Mucosa of descending colon (tissue), 3 donors: ENCODE measurements at regions not wholly inside any gene's neighbourhood (a gene's known extent, or its start where the extent isn't known, plus 50 kb on each side); places are given as distances from the start of the nearest gene placed in this dataset.

ENCODE experiments used
- ATAC-seq: fragments of 200-7000 bp; cut with Tn5 transposase; one replicate; pipeline ENCODE4 v1.9.1; 2020; ENCODE audit warnings: mild to moderate bottlenecking, moderate library complexity
- DNase-seq, 3 donors: peaks; one replicate each; pipeline ENCODE4 v3.0.0-alpha.2; 2020
- H3K36me3 ChIP-seq: fragments of 200-600 bp; one replicate; pipeline ENCODE4 v1.8.0; 2021; ENCODE audit warnings: low read depth, mild to moderate bottlenecking
- H3K4me1 ChIP-seq: fragments of 200-600 bp; one replicate; pipeline ENCODE4 v1.8.0; 2021; ENCODE audit warnings: low read depth, mild to moderate bottlenecking
- H3K4me3 ChIP-seq: fragments of 200-600 bp; one replicate; pipeline ENCODE4 v1.8.0; 2021; ENCODE audit warnings: mild to moderate bottlenecking
- H3K9me3 ChIP-seq: fragments of 200-600 bp; one replicate; pipeline ENCODE4 v1.8.0; 2021; ENCODE audit warnings: mild to moderate bottlenecking
- intact Hi-C, 2 donors: fragments of 100-400 bp; cut with DNase I in 1 of 2; cut with micrococcal nuclease in 1 of 2; formaldehyde crosslinking; loops; one replicate each; pipeline versions ENCODE4 v1.11.0 to v1.11.1; 2022; cut with DNase I, micrococcal nuclease
- TF ChIP-seq, protein P1 (sequence below): fragments of 200-600 bp; IDR thresholded peaks from one replicate; pipeline ENCODE4 v1.8.0; 2022; ENCODE audit warnings: antibody characterized with exemption, mild to moderate bottlenecking
- donor health status: DM: no; HTN: no; CAD: no; lungs with moderate emphysema.
- donor health status: DM: no; HTN: no; CAD: no.
- donor health status: DM: no; HTN: yes; CAD: no.

DNA sequence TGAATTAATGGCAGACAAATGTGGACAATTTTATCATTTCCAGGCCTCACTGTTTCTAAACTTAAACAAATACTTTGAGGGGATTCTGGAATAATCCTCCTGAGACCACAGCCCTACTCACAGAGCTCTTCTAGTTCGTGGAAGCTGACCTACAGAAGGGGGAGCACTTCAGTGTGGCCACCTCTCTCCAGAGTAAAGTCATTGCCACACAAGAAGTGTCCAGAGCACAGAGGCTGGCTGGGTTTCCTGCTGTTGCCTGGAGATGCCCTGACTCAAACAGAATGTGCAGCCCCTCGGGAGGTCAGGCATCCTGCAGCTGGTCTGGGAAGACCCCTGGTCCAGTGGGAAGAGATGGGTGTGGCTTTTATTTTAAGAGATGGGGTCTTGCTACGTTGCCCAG lies 110.9 kb downstream of the QRSL1 start:
- H3K9me3 ChIP-seq, result peaks cover 9% of the 10 kb centered on the region
- ATAC-seq (no peak), DNase-seq (no peak)
- TF ChIP-seq, protein P1, sequence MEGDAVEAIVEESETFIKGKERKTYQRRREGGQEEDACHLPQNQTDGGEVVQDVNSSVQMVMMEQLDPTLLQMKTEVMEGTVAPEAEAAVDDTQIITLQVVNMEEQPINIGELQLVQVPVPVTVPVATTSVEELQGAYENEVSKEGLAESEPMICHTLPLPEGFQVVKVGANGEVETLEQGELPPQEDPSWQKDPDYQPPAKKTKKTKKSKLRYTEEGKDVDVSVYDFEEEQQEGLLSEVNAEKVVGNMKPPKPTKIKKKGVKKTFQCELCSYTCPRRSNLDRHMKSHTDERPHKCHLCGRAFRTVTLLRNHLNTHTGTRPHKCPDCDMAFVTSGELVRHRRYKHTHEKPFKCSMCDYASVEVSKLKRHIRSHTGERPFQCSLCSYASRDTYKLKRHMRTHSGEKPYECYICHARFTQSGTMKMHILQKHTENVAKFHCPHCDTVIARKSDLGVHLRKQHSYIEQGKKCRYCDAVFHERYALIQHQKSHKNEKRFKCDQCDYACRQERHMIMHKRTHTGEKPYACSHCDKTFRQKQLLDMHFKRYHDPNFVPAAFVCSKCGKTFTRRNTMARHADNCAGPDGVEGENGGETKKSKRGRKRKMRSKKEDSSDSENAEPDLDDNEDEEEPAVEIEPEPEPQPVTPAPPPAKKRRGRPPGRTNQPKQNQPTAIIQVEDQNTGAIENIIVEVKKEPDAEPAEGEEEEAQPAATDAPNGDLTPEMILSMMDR, result no peak
- H3K4me1 ChIP-seq, result peaks cover 10% of the 10 kb centered on the region
- intact Hi-C loops, result no loop called here
- no peaks in the 10 kb centered on the region for H3K36me3 ChIP-seq
- no peak overlapping the region for H3K4me3 ChIP-seq

DNA sequence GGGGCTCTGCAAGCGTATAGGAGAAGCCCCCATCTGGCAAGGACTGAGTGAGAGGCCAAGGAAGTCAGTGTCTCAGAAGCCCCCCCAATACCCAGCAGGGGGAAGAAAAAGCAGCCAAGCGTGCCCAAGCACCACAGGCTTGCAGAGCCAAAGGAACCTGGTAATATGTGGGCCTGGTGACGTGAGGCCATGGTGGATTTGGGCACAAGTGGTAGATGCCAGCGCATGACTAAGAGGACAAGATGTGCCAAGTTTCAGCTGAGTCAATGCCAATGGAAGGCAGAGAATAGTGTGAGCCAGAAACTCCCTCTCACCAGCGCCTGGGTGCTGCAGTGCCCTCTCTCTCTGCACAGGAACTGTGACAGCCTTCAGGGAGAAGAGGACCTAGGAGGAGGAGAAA lies 110.0 kb downstream of the QRSL1 start:
- intact Hi-C loops, result no loop called here
- TF ChIP-seq, protein P1, result no peak
- DNase-seq (peak in 1 of 3 donors; percentile 23), ATAC-seq (peak; percentile 34)
- peaks cover under 1% of the 10 kb centered on the region for H3K4me1 ChIP-seq
- no peaks in the 10 kb centered on the region for H3K36me3 ChIP-seq
- H3K4me3 ChIP-seq, result no peak overlapping the region
- H3K9me3 ChIP-seq, result peaks cover 9% of the 10 kb centered on the region

DNA sequence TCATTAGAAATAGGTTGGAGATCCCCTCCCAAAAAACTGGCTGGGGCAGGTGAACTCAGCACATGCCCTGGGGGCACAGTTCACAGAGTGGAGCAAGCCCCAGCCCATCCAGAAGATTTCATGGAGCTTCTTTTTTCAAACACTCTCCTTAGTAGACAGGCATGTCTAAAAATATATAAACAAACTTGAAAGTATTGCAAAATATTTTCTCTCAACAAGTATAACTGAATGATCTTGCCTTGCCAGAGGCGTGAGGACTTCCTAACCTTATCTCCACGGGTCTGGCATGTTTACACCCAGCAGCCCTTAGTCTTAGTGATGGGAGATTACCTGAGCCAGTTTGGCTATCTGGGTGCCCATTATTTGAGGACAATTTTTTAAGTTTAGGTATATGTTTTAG lies 107.1 kb downstream of the QRSL1 start:
- H3K9me3 ChIP-seq, result peaks cover 9% of the 10 kb centered on the region
- no peaks in the 10 kb centered on the region for H3K36me3 ChIP-seq
- TF ChIP-seq, protein P1, result no peak
- H3K4me1 ChIP-seq, result peaks cover 14% of the 10 kb centered on the region
- no peak overlapping the region for H3K4me3 ChIP-seq
- intact Hi-C loops, result no loop called here
- no peak for ATAC-seq
- DNase-seq, result no peak

DNA sequence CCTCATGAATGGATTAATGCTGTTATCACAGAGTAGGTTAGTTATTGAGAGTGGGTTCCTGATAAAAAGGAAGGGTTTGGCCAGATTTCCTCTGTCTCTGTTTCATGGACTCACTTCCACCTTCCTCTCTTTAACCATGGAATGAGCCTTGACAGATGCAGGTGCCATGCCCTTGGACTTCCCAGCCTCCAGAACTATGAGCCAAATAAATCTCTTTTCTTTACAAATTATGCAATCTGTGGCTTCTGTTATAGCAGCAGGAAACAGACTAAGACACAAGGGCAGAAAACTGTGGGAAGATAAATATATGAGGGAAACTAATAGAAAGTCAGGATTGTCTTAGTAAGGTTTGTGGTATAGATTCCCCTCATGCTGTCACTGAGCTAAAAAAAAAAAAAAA lies 106.5 kb downstream of the QRSL1 start:
- no peaks in the 10 kb centered on the region for H3K36me3 ChIP-seq
- DNase-seq, result no peak
- H3K9me3 ChIP-seq, result peaks cover 9% of the 10 kb centered on the region
- intact Hi-C loops, result no loop called here
- ATAC-seq, result no peak
- TF ChIP-seq, protein P1, result no peak
- H3K4me1 ChIP-seq, result peaks cover 14% of the 10 kb centered on the region
- H3K4me3 ChIP-seq, result no peak overlapping the region

DNA sequence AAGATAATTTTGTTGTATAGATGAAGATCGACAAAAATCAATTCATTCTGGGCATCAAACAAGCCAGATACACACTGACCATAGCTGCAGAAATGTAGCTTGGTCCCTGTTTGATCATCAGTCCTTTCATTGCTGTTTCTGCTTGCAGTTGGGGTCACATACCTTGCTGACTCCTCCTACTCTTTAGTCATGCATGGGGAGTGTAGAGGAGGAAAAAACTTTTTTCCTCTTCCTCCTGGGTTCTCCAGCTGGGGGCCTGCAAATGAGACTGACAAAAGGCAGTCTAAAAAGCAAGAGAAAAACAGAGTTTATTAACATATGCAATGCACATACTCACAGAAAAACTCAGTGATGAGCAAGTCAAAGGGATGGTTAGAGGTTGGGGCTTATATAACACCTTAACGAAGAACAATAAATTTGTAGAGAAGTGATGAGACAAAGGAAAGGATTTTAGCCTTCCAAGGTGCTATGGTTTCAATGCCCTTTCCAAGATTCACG lies 105.8 kb downstream of the QRSL1 start:
- Histone ChIP-seq H3K36me3 (no peaks in the 10 kb centered on the region), H3K4me1 (peaks cover 14% of the 10 kb centered on the region), H3K9me3 (peaks cover 9% of the 10 kb centered on the region), H3K4me3 (no peak overlapping the region)
- no peak for DNase-seq
- no peak for ATAC-seq
- TF ChIP-seq, protein P1, result no peak
- intact Hi-C loops, result no loop called here

DNA sequence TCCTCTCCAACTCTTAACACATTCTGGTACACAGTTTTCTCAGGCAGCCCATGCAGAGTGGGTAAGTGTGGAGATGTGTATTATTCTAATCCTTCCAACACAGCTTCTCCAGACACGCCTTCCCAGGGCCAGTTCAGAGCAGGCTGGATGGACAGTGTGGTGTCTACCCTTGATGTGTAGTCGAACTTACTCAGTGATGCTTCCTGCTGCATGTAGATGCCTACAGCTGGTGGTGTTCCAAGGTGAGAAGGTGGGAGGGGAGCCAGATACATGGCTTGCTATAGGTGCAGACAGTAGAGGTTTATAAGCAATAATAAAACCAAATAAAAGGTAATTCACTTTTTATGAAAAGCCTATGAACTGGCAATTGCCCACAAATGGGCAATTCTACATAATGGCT lies 104.0 kb downstream of the QRSL1 start:
- H3K4me1 ChIP-seq, result peaks cover 21% of the 10 kb centered on the region
- DNase-seq, result peak in 2 of 3 donors; percentile 65 to 84
- peaks cover 9% of the 10 kb centered on the region for H3K9me3 ChIP-seq
- peak; percentile 71 for ATAC-seq
- TF ChIP-seq, protein P1, result no peak
- H3K4me3 ChIP-seq, result no peak overlapping the region
- intact Hi-C loops, result no loop called here
- no peaks in the 10 kb centered on the region for H3K36me3 ChIP-seq
